Activated CD4-positive, alpha-beta T cell treated with anti-CD3 and anti-CD28 coated beads for 36 hours (primary cell): ENCODE measurements at regions not wholly inside any gene's neighbourhood (a gene's known extent, or its start where the extent isn't known, plus 50 kb on each side); places are given as distances from the start of the nearest gene placed in this dataset.

Experiments used
- ATAC-seq: fragments of 200-7000 bp; cut with Tn5 transposase; one replicate; pipeline ENCODE4 v1.10.0; 2021; ENCODE audit warnings: mild to moderate bottlenecking, moderate library complexity
- CTCF ChIA-PET: fragments of 350-600 bp; sonication (Branson Sonifier 250); formaldehyde crosslinking; loops from one replicate; lab custom pipeline; 2021; ENCODE audit warnings: antibody characterized with exemption; lab: Charles Lee
- POLR2A ChIA-PET: fragments of 350-600 bp; sonication (Branson Sonifier 250); formaldehyde crosslinking; loops from one replicate; lab custom pipeline; 2021; ENCODE audit warnings: antibody characterized with exemption, inconsistent platforms; lab: Charles Lee
- DNase-seq: peaks from one replicate; pipeline ENCODE4 v3.0.0-alpha.2; 2020
- H3K27ac Mint-ChIP-seq: one replicate; pipeline ENCODE4 v1.8.0; 2021; ENCODE audit warnings: mixed read lengths
- H3K27me3 Mint-ChIP-seq: one replicate; pipeline ENCODE4 v1.8.0; 2021; ENCODE audit warnings: mixed read lengths
- H3K36me3 Mint-ChIP-seq: one replicate; pipeline ENCODE4 v1.8.0; 2021; ENCODE audit warnings: low read depth, mixed read lengths
- H3K4me1 Mint-ChIP-seq: one replicate; pipeline ENCODE4 v1.8.0; 2021; ENCODE audit warnings: mixed read lengths
- H3K4me3 Mint-ChIP-seq: one replicate; pipeline ENCODE4 v1.8.0; 2021; ENCODE audit warnings: mild to moderate bottlenecking, moderate library complexity, mixed read lengths
- H3K9me3 Mint-ChIP-seq: one replicate; pipeline ENCODE4 v1.8.0; 2021; ENCODE audit warnings: low read depth, mixed read lengths
- intact Hi-C, 2 experiments: fragments of 100-400 bp; cut with DNase I in 1 of 2; cut with micrococcal nuclease in 1 of 2; formaldehyde crosslinking; loops; one replicate each; pipeline versions ENCODE4 v1.14.2 to v1.15.1; 2022 to 2024; cut with DNase I, micrococcal nuclease

GRCh38 chr20:52722926-52723688, 249.1 kb upstream of the TSHZ2 start:
- CTCF ChIA-PET: no interaction called here
- intact Hi-C loops: no loop called here

GRCh38 chr20:52708137-52708536, 264.0 kb upstream of the TSHZ2 start:
- ATAC-seq: no peak
- ChIA-PET POLR2A (interaction anchor here (0.6 kb wide), 1 partner anchor 507 kb away, joined by 3 read pairs; no protein-coding TSS in a partner anchor), CTCF (no interaction called here)
- Mint-ChIP-seq H3K4me1 (no peaks in the 10 kb centered on the region), H3K36me3 (no peaks in the 10 kb centered on the region), H3K27ac (no peak overlapping the region), H3K9me3 (no peaks in the 10 kb centered on the region), H3K27me3 (no peaks in the 10 kb centered on the region), H3K4me3 (no peak overlapping the region)
- intact Hi-C loops: no loop called here
- DNase-seq: no peak

More at GRCh38 chr20:52722926-52723688, 249.1 kb upstream of the TSHZ2 start:
- H3K4me3 Mint-ChIP-seq: no peak overlapping the region
- no peak overlapping the region for H3K27ac Mint-ChIP-seq
- ATAC-seq (no peak), DNase-seq (no peak)
- H3K9me3 Mint-ChIP-seq: no peaks in the 10 kb centered on the region
- no peaks in the 10 kb centered on the region for H3K36me3 Mint-ChIP-seq
- peaks cover 5% of the 10 kb centered on the region for H3K4me1 Mint-ChIP-seq
- POLR2A ChIA-PET: no interaction called here
- no peaks in the 10 kb centered on the region for H3K27me3 Mint-ChIP-seq

GRCh38 chr20:52704553-52704952, 267.6 kb upstream of the TSHZ2 start:
- Mint-ChIP-seq H3K4me3 (no peak overlapping the region), H3K36me3 (no peaks in the 10 kb centered on the region), H3K9me3 (no peaks in the 10 kb centered on the region), H3K4me1 (no peaks in the 10 kb centered on the region), H3K27me3 (peaks cover 1% of the 10 kb centered on the region), H3K27ac (no peak overlapping the region)
- DNase-seq: no peak
- intact Hi-C loops: no loop called here
- ChIA-PET POLR2A (no interaction called here), CTCF (interaction anchor here (0.7 to 1.1 kb wide), 2 partner anchors 15 to 396 kb away, joined by 3 to 5 read pairs; no protein-coding TSS in a partner anchor)
- ATAC-seq: no peak

- no peak for DNase-seq
- Mint-ChIP-seq H3K9me3 (peaks cover 3% of the 10 kb centered on the region), H3K4me3 (no peak overlapping the region), H3K36me3 (peaks cover 3% of the 10 kb centered on the region), H3K27ac (no peak overlapping the region), H3K4me1 (no peaks in the 10 kb centered on the region), H3K27me3 (peaks cover 1% of the 10 kb centered on the region)
- intact Hi-C loops: no loop called here
- ChIA-PET CTCF (no interaction called here), POLR2A (no interaction called here)
- ATAC-seq: no peak
Measured at GRCh38 chr20:52688345-52688744, 283.8 kb upstream of the TSHZ2 start.

- Mint-ChIP-seq H3K27me3 (peaks cover 2% of the 10 kb centered on the region), H3K4me1 (no peaks in the 10 kb centered on the region), H3K9me3 (peaks cover 3% of the 10 kb centered on the region), H3K4me3 (no peak overlapping the region), H3K36me3 (peaks cover 3% of the 10 kb centered on the region), H3K27ac (no peak overlapping the region)
- intact Hi-C loops: no loop called here
- no peak for DNase-seq
- ATAC-seq: no peak
- ChIA-PET POLR2A (no interaction called here), CTCF (no interaction called here)
Measured at GRCh38 chr20:52684905-52685304, 287.3 kb upstream of the TSHZ2 start.

GRCh38 chr20:52684176-52684575, 288.0 kb upstream of the TSHZ2 start:
- H3K36me3 Mint-ChIP-seq: peaks cover 3% of the 10 kb centered on the region
- CTCF ChIA-PET: no interaction called here
- DNase-seq (no peak), ATAC-seq (no peak)
- peaks cover 3% of the 10 kb centered on the region for H3K9me3 Mint-ChIP-seq
- H3K27ac Mint-ChIP-seq: no peak overlapping the region
- no peak overlapping the region for H3K4me3 Mint-ChIP-seq
- POLR2A ChIA-PET: no interaction called here
- H3K27me3 Mint-ChIP-seq: peaks cover 2% of the 10 kb centered on the region
- H3K4me1 Mint-ChIP-seq: no peaks in the 10 kb centered on the region
- intact Hi-C loops: no loop called here

GRCh38 chr20:52683761-52684160, 288.4 kb upstream of the TSHZ2 start:
- H3K9me3 Mint-ChIP-seq: peaks cover 3% of the 10 kb centered on the region
- H3K27me3 Mint-ChIP-seq: peaks cover 4% of the 10 kb centered on the region
- H3K4me3 Mint-ChIP-seq: no peak overlapping the region
- CTCF ChIA-PET: no interaction called here
- intact Hi-C loops: no loop called here
- H3K27ac Mint-ChIP-seq: no peak overlapping the region
- H3K36me3 Mint-ChIP-seq: peaks cover 3% of the 10 kb centered on the region
- ATAC-seq (no peak), DNase-seq (no peak)
- H3K4me1 Mint-ChIP-seq: no peaks in the 10 kb centered on the region
- POLR2A ChIA-PET: no interaction called here

- ChIA-PET POLR2A (no interaction called here), CTCF (no interaction called here)
- intact Hi-C loops: no loop called here
- Mint-ChIP-seq H3K9me3 (peaks cover 3% of the 10 kb centered on the region), H3K4me3 (no peak overlapping the region), H3K36me3 (peaks cover 3% of the 10 kb centered on the region), H3K4me1 (no peaks in the 10 kb centered on the region), H3K27me3 (peaks cover 5% of the 10 kb centered on the region), H3K27ac (no peak overlapping the region)
- ATAC-seq (no peak), DNase-seq (no peak)
Measured at GRCh38 chr20:52682237-52682636, 289.9 kb upstream of the TSHZ2 start.

- H3K27ac Mint-ChIP-seq: no peak overlapping the region
- peaks cover 7% of the 10 kb centered on the region for H3K4me1 Mint-ChIP-seq
- CTCF ChIA-PET: no interaction called here
- peaks cover 1% of the 10 kb centered on the region for H3K36me3 Mint-ChIP-seq
- H3K9me3 Mint-ChIP-seq: peaks cover 1% of the 10 kb centered on the region
- ATAC-seq (no peak), DNase-seq (no peak)
- intact Hi-C loops: no loop called here
- H3K27me3 Mint-ChIP-seq: peaks cover 5% of the 10 kb centered on the region
- POLR2A ChIA-PET: no interaction called here
- H3K4me3 Mint-ChIP-seq: no peak overlapping the region
Measured at GRCh38 chr20:52681288-52681687, 290.9 kb upstream of the TSHZ2 start.

- DNase-seq (no peak), ATAC-seq (no peak)
- ChIA-PET POLR2A (no interaction called here), CTCF (interaction anchor here (1.2 kb wide), 1 partner anchor 8 kb away, joined by 3 read pairs; no protein-coding TSS in a partner anchor)
- no peak overlapping the region for H3K27ac Mint-ChIP-seq
- intact Hi-C loops: no loop called here
- no peaks in the 10 kb centered on the region for H3K36me3 Mint-ChIP-seq
- H3K9me3 Mint-ChIP-seq: no peaks in the 10 kb centered on the region
- H3K4me3 Mint-ChIP-seq: no peak overlapping the region
- peaks cover 3% of the 10 kb centered on the region for H3K27me3 Mint-ChIP-seq
- peaks cover 16% of the 10 kb centered on the region for H3K4me1 Mint-ChIP-seq
Measured at GRCh38 chr20:52677216-52677615, 294.9 kb upstream of the TSHZ2 start.

GRCh38 chr20:52676283-52676995, 295.7 kb upstream of the TSHZ2 start:
- ATAC-seq (no peak), DNase-seq (no peak)
- H3K4me3 Mint-ChIP-seq: no peak overlapping the region
- no peaks in the 10 kb centered on the region for H3K9me3 Mint-ChIP-seq
- POLR2A ChIA-PET: no interaction called here
- H3K4me1 Mint-ChIP-seq: peaks cover 16% of the 10 kb centered on the region
- H3K36me3 Mint-ChIP-seq: no peaks in the 10 kb centered on the region
- H3K27me3 Mint-ChIP-seq: peaks cover 5% of the 10 kb centered on the region
- CTCF ChIA-PET: interaction anchor here (0.8 kb wide), 1 partner anchor 45 kb away, joined by 3 read pairs; no protein-coding TSS in a partner anchor
- intact Hi-C loops: no loop called here
- H3K27ac Mint-ChIP-seq: no peak overlapping the region

- DNase-seq (no peak), ATAC-seq (no peak)
- intact Hi-C loops: no loop called here
- Mint-ChIP-seq H3K9me3 (no peaks in the 10 kb centered on the region), H3K4me1 (peaks cover 16% of the 10 kb centered on the region), H3K27me3 (peaks cover 6% of the 10 kb centered on the region), H3K27ac (no peak overlapping the region), H3K4me3 (no peak overlapping the region), H3K36me3 (no peaks in the 10 kb centered on the region)
- ChIA-PET CTCF (interaction anchor here (0.8 kb wide), 1 partner anchor 44 kb away, joined by 3 read pairs; no protein-coding TSS in a partner anchor), POLR2A (no interaction called here)
Measured at GRCh38 chr20:52675375-52675774, 296.8 kb upstream of the TSHZ2 start.
